PC-3 (cell line): ENCODE measurements at regions not wholly inside any gene's neighbourhood (a gene's known extent, or its start where the extent isn't known, plus 50 kb on each side); places are given as distances from the start of the nearest gene placed in this dataset.

Experiments used
- EZH2 ChIP-seq: fragments of 300-600 bp; sonication (generic); IDR thresholded peaks from one replicate; pipeline ENCODE4 v1.6.1; 2017; ENCODE audit warnings: antibody characterized with exemption, mild to moderate bottlenecking, low read length; ENCODE audit not compliant: unreplicated experiment
- TF ChIP-seq, protein P1 (sequence below): fragments of 300-600 bp; sonication (generic); conservative IDR thresholded peaks from 2 replicates; pipeline ENCODE4 v1.5.1; 2017; ENCODE audit warnings: antibody characterized with exemption, low read depth, mild to moderate bottlenecking, low read length

DNA sequence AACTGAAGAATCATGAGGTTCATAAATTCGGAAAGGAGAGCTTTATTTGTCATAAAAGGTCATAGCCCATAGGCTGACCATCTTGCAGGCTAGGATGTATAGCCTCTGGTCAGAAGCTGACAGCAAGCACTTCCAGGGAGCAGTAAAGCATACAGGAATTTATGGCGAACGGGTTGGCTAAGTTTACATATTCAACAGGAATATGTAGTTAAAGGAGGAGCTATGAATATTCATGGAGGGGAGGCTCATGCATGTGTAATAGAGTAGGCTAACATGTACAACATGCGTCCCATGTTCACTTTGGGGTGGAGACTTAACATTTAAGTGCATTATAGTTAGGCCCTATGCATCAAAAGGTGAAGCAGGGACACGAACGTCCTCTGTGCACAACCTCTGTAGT is 1425.7 kb upstream of the TENM3 start:
- TF ChIP-seq, protein P1, sequence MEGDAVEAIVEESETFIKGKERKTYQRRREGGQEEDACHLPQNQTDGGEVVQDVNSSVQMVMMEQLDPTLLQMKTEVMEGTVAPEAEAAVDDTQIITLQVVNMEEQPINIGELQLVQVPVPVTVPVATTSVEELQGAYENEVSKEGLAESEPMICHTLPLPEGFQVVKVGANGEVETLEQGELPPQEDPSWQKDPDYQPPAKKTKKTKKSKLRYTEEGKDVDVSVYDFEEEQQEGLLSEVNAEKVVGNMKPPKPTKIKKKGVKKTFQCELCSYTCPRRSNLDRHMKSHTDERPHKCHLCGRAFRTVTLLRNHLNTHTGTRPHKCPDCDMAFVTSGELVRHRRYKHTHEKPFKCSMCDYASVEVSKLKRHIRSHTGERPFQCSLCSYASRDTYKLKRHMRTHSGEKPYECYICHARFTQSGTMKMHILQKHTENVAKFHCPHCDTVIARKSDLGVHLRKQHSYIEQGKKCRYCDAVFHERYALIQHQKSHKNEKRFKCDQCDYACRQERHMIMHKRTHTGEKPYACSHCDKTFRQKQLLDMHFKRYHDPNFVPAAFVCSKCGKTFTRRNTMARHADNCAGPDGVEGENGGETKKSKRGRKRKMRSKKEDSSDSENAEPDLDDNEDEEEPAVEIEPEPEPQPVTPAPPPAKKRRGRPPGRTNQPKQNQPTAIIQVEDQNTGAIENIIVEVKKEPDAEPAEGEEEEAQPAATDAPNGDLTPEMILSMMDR: no peak
- no peak for TF ChIP-seq EZH2
